PC-9 (cell line): ENCODE measurements at regions not wholly inside any gene's neighbourhood (a gene's known extent, or its start where the extent isn't known, plus 50 kb on each side); places are given as distances from the start of the nearest gene placed in this dataset.

ENCODE experiments used
- BruUV-seq: library from RNA; stranded (reverse); fragments of 400-500 nt; replicated peaks from 2 replicates; lab custom pipeline; 2021; lab: Mats Ljungman, UMichigan
- CTCF ChIA-PET: fragments of 300-600 bp; sonication (Branson Sonifier 250); formaldehyde crosslinking; loops from one replicate; lab custom pipeline; 2022; ENCODE audit warnings: antibody characterized with exemption; lab: Charles Lee
- POLR2A ChIA-PET: fragments of 300-600 bp; sonication (Branson Sonifier 250); formaldehyde crosslinking; loops from one replicate; lab custom pipeline; 2022; ENCODE audit warnings: antibody characterized with exemption; ENCODE audit not compliant: unreplicated experiment; lab: Charles Lee
- DNase-seq, 2 experiments: peaks; one replicate each; pipeline versions ENCODE4 v3.0.0 to v3.0.0-alpha.2; 2015 to 2022; ENCODE audit warnings: mixed read lengths in 1 of 2
- H2AFZ ChIP-seq: fragments of 200-600 bp; sonication (generic); 2 replicates; pipeline ENCODE4 v1.8.1; 2017; ENCODE audit warnings: antibody characterized with exemption
- H3F3A ChIP-seq: fragments of 200-600 bp; sonication (generic); 2 replicates; pipeline ENCODE4 v1.8.1; 2017; ENCODE audit warnings: antibody characterized with exemption, mild to moderate bottlenecking, low read depth; ENCODE audit not compliant: insufficient read depth
- H3K27ac ChIP-seq: fragments of 200-600 bp; sonication (generic); 2 replicates; pipeline ENCODE4 v1.6.1; 2016; ENCODE audit warnings: mixed run types
- H3K27me3 ChIP-seq: fragments of 200-600 bp; sonication (generic); 2 replicates; pipeline ENCODE4 v1.6.1; 2016; ENCODE audit warnings: low read depth, mixed run types; ENCODE audit not compliant: insufficient read depth
- H3K36me3 ChIP-seq: fragments of 200-600 bp; sonication (generic); 2 replicates; pipeline ENCODE4 v1.6.1; 2016; ENCODE audit warnings: low read depth, mixed run types
- H3K4me1 ChIP-seq: fragments of 200-600 bp; sonication (generic); replicated peaks from 2 replicates; pipeline ENCODE4 v1.6.1; 2016; ENCODE audit warnings: mixed run types; ENCODE audit not compliant: insufficient read depth
- H3K4me2 ChIP-seq: fragments of 200-600 bp; sonication (generic); 2 replicates; pipeline ENCODE4 v1.6.1; 2017; ENCODE audit warnings: mixed run types
- H3K4me3 ChIP-seq: fragments of 200-600 bp; sonication (generic); 2 replicates; pipeline ENCODE4 v1.6.1; 2016; ENCODE audit warnings: mixed run types
- H3K79me2 ChIP-seq: fragments of 200-600 bp; sonication (generic); 2 replicates; pipeline ENCODE4 v1.6.1; 2017; ENCODE audit warnings: low read depth, mixed run types
- H3K9me2 ChIP-seq: fragments of 200-600 bp; sonication (generic); 2 replicates; pipeline ENCODE4 v1.8.1; 2017; ENCODE audit warnings: mild to moderate bottlenecking; ENCODE audit not compliant: insufficient read depth
- H3K9me3 ChIP-seq: fragments of 200-600 bp; sonication (generic); 2 replicates; pipeline ENCODE4 v1.8.1; 2016; ENCODE audit warnings: low read depth; ENCODE audit not compliant: insufficient read depth
- H4K20me1 ChIP-seq: fragments of 200-600 bp; sonication (generic); 2 replicates; pipeline ENCODE4 v1.8.1; 2017; ENCODE audit not compliant: insufficient read depth
- EZH2 ChIP-seq: fragments of 200-600 bp; sonication (generic); IDR thresholded peaks from 2 replicates; pipeline ENCODE4 v1.8.0; 2017; ENCODE audit warnings: antibody characterized with exemption, low read depth
- intact Hi-C: fragments of 100-400 bp; cut with micrococcal nuclease; formaldehyde crosslinking; loops from one replicate; pipeline ENCODE4 v1.10.0; 2022; ENCODE audit not compliant: unreplicated experiment
- TF ChIP-seq, protein P1 (sequence below): fragments of 200-600 bp; sonication (generic); conservative IDR thresholded peaks from 2 replicates; pipeline ENCODE4 v1.6.1; 2017; ENCODE audit warnings: mixed run types, antibody characterized with exemption, mild to moderate bottlenecking, moderate library complexity

DNA sequence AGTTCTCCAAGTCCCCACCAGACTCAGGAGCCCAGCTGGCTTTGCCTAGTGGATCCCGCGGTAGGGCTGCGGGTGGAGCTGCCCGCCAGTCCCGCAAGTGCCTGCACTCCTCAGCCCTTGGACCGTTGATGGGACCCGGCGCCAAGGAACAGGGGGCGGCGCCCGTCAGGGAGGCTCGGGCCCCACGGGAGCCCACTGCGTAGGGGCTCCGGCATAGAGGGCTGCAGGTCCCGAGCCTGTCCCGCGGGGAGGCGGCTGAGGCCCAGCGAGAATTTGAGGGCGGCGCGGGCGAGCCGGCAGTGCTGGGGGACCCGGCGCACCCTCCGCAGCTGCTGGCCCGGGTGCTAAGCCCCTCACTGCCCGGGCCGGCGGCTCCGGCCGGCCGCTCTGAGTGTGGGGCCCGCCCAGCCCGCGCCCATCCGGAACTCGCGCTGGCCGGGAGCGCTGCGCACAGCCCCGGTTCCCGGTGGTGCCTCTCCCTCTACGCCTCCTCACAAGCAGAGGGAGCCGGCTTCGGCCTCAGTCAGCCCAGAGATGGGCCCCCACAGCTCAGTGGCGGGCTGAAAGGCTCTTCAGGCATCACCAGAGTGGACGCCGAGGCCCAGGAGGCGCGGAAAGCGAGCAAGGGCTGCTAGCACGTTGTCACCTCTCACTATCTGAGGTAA, 452.4 kb upstream of the LRFN5 start:
- H3K36me3 ChIP-seq: no peaks in the 10 kb centered on the region
- TF ChIP-seq, protein P1, sequence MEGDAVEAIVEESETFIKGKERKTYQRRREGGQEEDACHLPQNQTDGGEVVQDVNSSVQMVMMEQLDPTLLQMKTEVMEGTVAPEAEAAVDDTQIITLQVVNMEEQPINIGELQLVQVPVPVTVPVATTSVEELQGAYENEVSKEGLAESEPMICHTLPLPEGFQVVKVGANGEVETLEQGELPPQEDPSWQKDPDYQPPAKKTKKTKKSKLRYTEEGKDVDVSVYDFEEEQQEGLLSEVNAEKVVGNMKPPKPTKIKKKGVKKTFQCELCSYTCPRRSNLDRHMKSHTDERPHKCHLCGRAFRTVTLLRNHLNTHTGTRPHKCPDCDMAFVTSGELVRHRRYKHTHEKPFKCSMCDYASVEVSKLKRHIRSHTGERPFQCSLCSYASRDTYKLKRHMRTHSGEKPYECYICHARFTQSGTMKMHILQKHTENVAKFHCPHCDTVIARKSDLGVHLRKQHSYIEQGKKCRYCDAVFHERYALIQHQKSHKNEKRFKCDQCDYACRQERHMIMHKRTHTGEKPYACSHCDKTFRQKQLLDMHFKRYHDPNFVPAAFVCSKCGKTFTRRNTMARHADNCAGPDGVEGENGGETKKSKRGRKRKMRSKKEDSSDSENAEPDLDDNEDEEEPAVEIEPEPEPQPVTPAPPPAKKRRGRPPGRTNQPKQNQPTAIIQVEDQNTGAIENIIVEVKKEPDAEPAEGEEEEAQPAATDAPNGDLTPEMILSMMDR: no peak
- TF ChIP-seq EZH2: no peak
- ChIA-PET CTCF (no interaction called here), POLR2A (no interaction called here)
- DNase-seq: no peak
- H3F3A ChIP-seq: no peaks in the 10 kb centered on the region
- H2AFZ ChIP-seq: no peak overlapping the region
- H3K27ac ChIP-seq: no peak overlapping the region
- no peaks in the 10 kb centered on the region for H3K79me2 ChIP-seq
- no peak overlapping the region for H3K4me3 ChIP-seq
- H3K9me2 ChIP-seq: no peaks in the 10 kb centered on the region
- H3K27me3 ChIP-seq: no peaks in the 10 kb centered on the region
- no peaks in the 10 kb centered on the region for H3K4me1 ChIP-seq
- BruUV-seq: no TSS peak
- no peak overlapping the region for H3K4me2 ChIP-seq
- no peaks in the 10 kb centered on the region for H4K20me1 ChIP-seq
- intact Hi-C loops: no loop called here
- no peaks in the 10 kb centered on the region for H3K9me3 ChIP-seq

- Histone ChIP-seq H3K4me3 (no peak overlapping the region), H3K9me2 (no peaks in the 10 kb centered on the region), H3K36me3 (no peaks in the 10 kb centered on the region), H3F3A (no peaks in the 10 kb centered on the region), H3K27ac (no peak overlapping the region), H3K9me3 (no peaks in the 10 kb centered on the region), H4K20me1 (no peaks in the 10 kb centered on the region), H3K79me2 (no peaks in the 10 kb centered on the region), H3K27me3 (no peaks in the 10 kb centered on the region), H3K4me1 (no peaks in the 10 kb centered on the region; the same call in 1 of the 2 replicates), H2AFZ (no peak overlapping the region), H3K4me2 (no peak overlapping the region)
- POLR2A ChIA-PET: no interaction called here
- CTCF ChIA-PET: no interaction called here
- no peak for DNase-seq
- intact Hi-C loops: no loop called here
- TF ChIP-seq EZH2: no peak
- TF ChIP-seq, protein P1: no peak
- no TSS peak for BruUV-seq
Observed at GRCh38 chr14:41146391-41146790, 460.3 kb upstream of the LRFN5 start.

DNA sequence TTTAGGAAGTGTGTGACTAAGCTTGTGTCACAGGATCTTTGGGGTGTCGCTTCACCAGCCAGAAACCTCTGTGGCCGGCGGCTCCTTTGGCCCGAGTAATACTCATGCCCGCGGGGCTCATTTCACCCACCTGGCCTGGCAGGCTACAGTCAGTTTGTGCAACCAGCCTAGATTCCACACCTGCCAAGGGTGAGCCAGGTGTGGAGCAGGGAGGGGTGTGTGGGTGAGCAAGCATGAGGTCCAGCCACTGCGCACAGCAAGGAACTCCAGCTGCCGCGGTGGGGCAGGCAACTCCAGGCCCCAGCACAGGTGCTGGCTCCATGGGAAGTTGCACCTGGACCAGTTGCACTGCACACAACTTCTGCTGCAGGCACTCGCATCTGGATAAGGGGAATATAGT, 462.3 kb upstream of the LRFN5 start:
- POLR2A ChIA-PET: interaction anchor here (0.6 kb wide), 1 partner anchor 540 kb away, joined by 3 read pairs; no protein-coding TSS in a partner anchor
- Histone ChIP-seq H3F3A (no peaks in the 10 kb centered on the region), H3K27ac (no peak overlapping the region), H3K9me3 (no peaks in the 10 kb centered on the region), H4K20me1 (no peaks in the 10 kb centered on the region), H3K9me2 (no peaks in the 10 kb centered on the region), H3K4me2 (no peak overlapping the region), H3K4me1 (no peaks in the 10 kb centered on the region; the same call in 1 of the 2 replicates), H2AFZ (no peak overlapping the region), H3K79me2 (no peaks in the 10 kb centered on the region), H3K36me3 (no peaks in the 10 kb centered on the region), H3K4me3 (no peak overlapping the region), H3K27me3 (no peaks in the 10 kb centered on the region)
- CTCF ChIA-PET: interaction anchor here (0.5 kb wide), 1 partner anchor 1711 kb away, joined by 8 read pairs; no protein-coding TSS in a partner anchor
- no TSS peak for BruUV-seq
- TF ChIP-seq, protein P1: no peak
- no peak for TF ChIP-seq EZH2
- intact Hi-C loops: no loop called here
- DNase-seq: peak; percentile 39 to 85
